ENCODE measurements at regions not wholly inside any gene's neighbourhood (a gene's known extent, or its start where the extent isn't known, plus 50 kb on each side); places are given as distances from the start of the nearest gene placed in this dataset.

GRCh38 chr13:50697746-50698539 lies 145.5 kb downstream of the DLEU7 start:
- no peak for DNase-seq (ENCODE audit: low read depth)
- TF ChIP-seq CTCF (conservative IDR thresholded peaks at IDR 0.05; ENCODE audit: low read depth, low read length): no peak
- no peak overlapping the region for H3K4me3 ChIP-seq (ENCODE audit: low read depth, low read length)

GRCh38 chr13:50699874-50700663 lies 143.4 kb downstream of the DLEU7 start:
- no peak for TF ChIP-seq CTCF (conservative IDR thresholded peaks at IDR 0.05; ENCODE audit: low read depth, low read length)
- DNase-seq (ENCODE audit: low read depth): no peak
- H3K4me3 ChIP-seq (ENCODE audit: low read depth, low read length): no peak overlapping the region

GRCh38 chr13:50700664-50701305 lies 142.7 kb downstream of the DLEU7 start:
- no peak for DNase-seq (ENCODE audit: low read depth)
- TF ChIP-seq CTCF (conservative IDR thresholded peaks at IDR 0.05; ENCODE audit: low read depth, low read length): no peak
- H3K4me3 ChIP-seq (ENCODE audit: low read depth, low read length): no peak overlapping the region

GRCh38 chr13:50701469-50701868 lies 142.0 kb downstream of the DLEU7 start:
- TF ChIP-seq CTCF (conservative IDR thresholded peaks at IDR 0.05; ENCODE audit: low read depth, low read length): no peak
- H3K4me3 ChIP-seq (ENCODE audit: low read depth, low read length): no peak overlapping the region
- no peak for DNase-seq (ENCODE audit: low read depth)

- DNase-seq (ENCODE audit: low read depth): no peak
- TF ChIP-seq CTCF (conservative IDR thresholded peaks at IDR 0.05; ENCODE audit: low read depth, low read length): no peak
- H3K4me3 ChIP-seq (ENCODE audit: low read depth, low read length): no peak overlapping the region
These were observed 137.0 kb downstream of the DLEU7 start for GRCh38 chr13:50706505-50706904.

- TF ChIP-seq CTCF (conservative IDR thresholded peaks at IDR 0.05; ENCODE audit: low read depth, low read length): no peak
- DNase-seq (ENCODE audit: low read depth): no peak
- no peak overlapping the region for H3K4me3 ChIP-seq (ENCODE audit: low read depth, low read length)
These were observed 135.9 kb downstream of the DLEU7 start for GRCh38 chr13:50707628-50708027.

Measured in epithelial cell of proximal tubule (primary cell).